SK-N-SH (cell line): ENCODE measurements at regions not wholly inside any gene's neighbourhood (a gene's known extent, or its start where the extent isn't known, plus 50 kb on each side); places are given as distances from the start of the nearest gene placed in this dataset.

Experiments used
- EP300 ChIP-seq, 2 experiments: IDR thresholded peaks; 2 replicates each; pipeline versions ENCODE4 v1.4.0 to v1.6.1; 2012; ENCODE audit warnings: borderline replicate concordance in 1 of 2, low read depth in 1 of 2, low read length in 1 of 2
- MAX ChIP-seq: IDR thresholded peaks from 2 replicates; pipeline ENCODE4 v1.4.0; 2012; ENCODE audit warnings: low read depth
- NRF1 ChIP-seq: IDR thresholded peaks from 2 replicates; pipeline ENCODE4 v1.6.1; 2012; ENCODE audit warnings: low read depth, mild to moderate bottlenecking, low read length
- PBX3 ChIP-seq: IDR thresholded peaks from 2 replicates; pipeline ENCODE4; 2012
- RAD21 ChIP-seq: IDR thresholded peaks from 2 replicates; pipeline ENCODE4 v1.6.1; 2012; ENCODE audit warnings: mild to moderate bottlenecking, low read length
- RCOR1 ChIP-seq: fragments of 150-350 bp; IDR thresholded peaks from 2 replicates; pipeline ENCODE4 v1.6.1; 2017; ENCODE audit warnings: antibody characterized with exemption, low read length
- RXRA ChIP-seq: IDR thresholded peaks from 2 replicates; pipeline ENCODE4 v1.4.0; 2012; ENCODE audit warnings: low read depth, mild to moderate bottlenecking, borderline replicate concordance
- SIN3A ChIP-seq: IDR thresholded peaks from 2 replicates; pipeline ENCODE4 v1.6.1; 2012; ENCODE audit warnings: low read depth, mild to moderate bottlenecking, low read length, moderate library complexity, borderline replicate concordance
- TAF1 ChIP-seq: IDR thresholded peaks from 2 replicates; pipeline ENCODE4 v1.6.1; 2012; ENCODE audit warnings: low read depth, mild to moderate bottlenecking, low read length, moderate library complexity, borderline replicate concordance
- TF ChIP-seq, protein P1 (sequence below): fragments of 200-600 bp; sonication (generic); IDR thresholded peaks from 2 replicates; pipeline ENCODE4 v1.6.1; 2017; ENCODE audit warnings: antibody characterized with exemption, mild to moderate bottlenecking, moderate library complexity

DNA sequence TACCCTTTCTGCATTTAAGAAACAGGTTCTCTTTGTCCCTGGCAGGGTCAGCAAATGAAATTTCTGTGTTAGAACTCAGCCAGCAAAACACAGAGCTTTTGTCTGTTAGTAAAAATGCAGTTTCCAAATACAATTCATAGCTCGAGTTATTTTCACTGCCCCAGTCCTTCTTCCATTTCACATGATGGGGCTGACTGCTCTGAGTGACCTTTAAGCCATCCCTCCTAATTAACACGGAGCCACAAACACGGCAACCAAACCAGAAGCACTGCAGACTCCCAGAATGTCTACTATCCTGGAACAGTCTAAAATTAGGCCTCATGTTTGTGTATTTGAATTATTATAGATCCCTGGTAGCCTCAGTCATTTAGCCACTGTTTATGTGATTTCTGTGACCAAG, 99.1 kb upstream of the RGS4 start:
- TF ChIP-seq NRF1, result no peak
- TF ChIP-seq RAD21, result no peak
- TF ChIP-seq, protein P1, sequence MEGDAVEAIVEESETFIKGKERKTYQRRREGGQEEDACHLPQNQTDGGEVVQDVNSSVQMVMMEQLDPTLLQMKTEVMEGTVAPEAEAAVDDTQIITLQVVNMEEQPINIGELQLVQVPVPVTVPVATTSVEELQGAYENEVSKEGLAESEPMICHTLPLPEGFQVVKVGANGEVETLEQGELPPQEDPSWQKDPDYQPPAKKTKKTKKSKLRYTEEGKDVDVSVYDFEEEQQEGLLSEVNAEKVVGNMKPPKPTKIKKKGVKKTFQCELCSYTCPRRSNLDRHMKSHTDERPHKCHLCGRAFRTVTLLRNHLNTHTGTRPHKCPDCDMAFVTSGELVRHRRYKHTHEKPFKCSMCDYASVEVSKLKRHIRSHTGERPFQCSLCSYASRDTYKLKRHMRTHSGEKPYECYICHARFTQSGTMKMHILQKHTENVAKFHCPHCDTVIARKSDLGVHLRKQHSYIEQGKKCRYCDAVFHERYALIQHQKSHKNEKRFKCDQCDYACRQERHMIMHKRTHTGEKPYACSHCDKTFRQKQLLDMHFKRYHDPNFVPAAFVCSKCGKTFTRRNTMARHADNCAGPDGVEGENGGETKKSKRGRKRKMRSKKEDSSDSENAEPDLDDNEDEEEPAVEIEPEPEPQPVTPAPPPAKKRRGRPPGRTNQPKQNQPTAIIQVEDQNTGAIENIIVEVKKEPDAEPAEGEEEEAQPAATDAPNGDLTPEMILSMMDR, result no peak
- TF ChIP-seq RCOR1, result no peak
- no peak for TF ChIP-seq EP300 (IDR thresholded peaks at IDR 0.05; ENCODE audit: borderline replicate concordance in 1 of 2, low read depth in 1 of 2, low read length in 1 of 2)
- no peak for TF ChIP-seq RXRA
- no peak for TF ChIP-seq PBX3
- TF ChIP-seq MAX, result no peak
- no peak for TF ChIP-seq SIN3A
- no peak for TF ChIP-seq TAF1
